ENCODE measurements at regions not wholly inside any gene's neighbourhood (a gene's known extent, or its start where the extent isn't known, plus 50 kb on each side); places are given as distances from the start of the nearest gene placed in this dataset.

GRCh38 chr21:27329255-27329851 lies 362.5 kb upstream of the ADAMTS5 start:
- Histone ChIP-seq H3K9me2 (replicated peaks; ENCODE audit: control insufficient read depth, low read length) (no peaks in the 10 kb centered on the region), H3K27me3 (ENCODE audit: control insufficient read depth, low read length) (no peaks in the 10 kb centered on the region), H4K20me1 (ENCODE audit: control insufficient read depth, insufficient read depth, low read depth, low read length) (no peaks in the 10 kb centered on the region), H3K4me2 (ENCODE audit: low read length) (no peak overlapping the region), H3K36me3 (ENCODE audit: control insufficient read depth, low read length) (no peaks in the 10 kb centered on the region), H3K9me3 (ENCODE audit: control insufficient read depth, insufficient read depth, low read length) (no peaks in the 10 kb centered on the region; the same call in 1 of the 2 replicates), H3K4me1 (ENCODE audit: control insufficient read depth, low read length) (no peaks in the 10 kb centered on the region), H3K4me3 (ENCODE audit: low read length) (no peak overlapping the region), H3K79me2 (ENCODE audit: control insufficient read depth, low read length) (no peaks in the 10 kb centered on the region), H3F3A (ENCODE audit: control insufficient read depth, insufficient read depth) (no peaks in the 10 kb centered on the region), H3K27ac (ENCODE audit: low read depth, low read length) (no peak overlapping the region)
- TF ChIP-seq EZH2phosphoT487 (IDR thresholded peaks at IDR 0.05; ENCODE audit: borderline replicate concordance, low read length) (no peak), CTCF (IDR thresholded peaks at IDR 0.05; ENCODE audit: low read depth, low read length, poor library complexity, severe bottlenecking) (no peak)

GRCh38 chr21:27326301-27326700 lies 359.4 kb upstream of the ADAMTS5 start:
- H3K27me3 ChIP-seq (ENCODE audit: control insufficient read depth, low read length) = no peaks in the 10 kb centered on the region
- no peaks in the 10 kb centered on the region for H3K4me1 ChIP-seq (ENCODE audit: control insufficient read depth, low read length)
- H3K9me3 ChIP-seq (ENCODE audit: control insufficient read depth, insufficient read depth, low read length) = no peaks in the 10 kb centered on the region
- no peaks in the 10 kb centered on the region for H3K36me3 ChIP-seq (ENCODE audit: control insufficient read depth, low read length)
- H3K4me2 ChIP-seq (ENCODE audit: low read length) = no peak overlapping the region
- H3K9me2 ChIP-seq (replicated peaks; ENCODE audit: control insufficient read depth, low read length) = no peaks in the 10 kb centered on the region
- no peak overlapping the region for H3K27ac ChIP-seq (ENCODE audit: low read depth, low read length)
- no peaks in the 10 kb centered on the region for H3F3A ChIP-seq (ENCODE audit: control insufficient read depth, insufficient read depth)
- no peak overlapping the region for H3K4me3 ChIP-seq (ENCODE audit: low read length)
- H3K79me2 ChIP-seq (ENCODE audit: control insufficient read depth, low read length) = no peaks in the 10 kb centered on the region
- H4K20me1 ChIP-seq (ENCODE audit: control insufficient read depth, insufficient read depth, low read depth, low read length) = no peaks in the 10 kb centered on the region
- TF ChIP-seq CTCF (IDR thresholded peaks at IDR 0.05; ENCODE audit: low read depth, low read length, poor library complexity, severe bottlenecking) = no peak

- no peaks in the 10 kb centered on the region for H3K27me3 ChIP-seq (ENCODE audit: control insufficient read depth, low read length)
- no peak overlapping the region for H3K27ac ChIP-seq (ENCODE audit: low read depth, low read length)
- H3K79me2 ChIP-seq (ENCODE audit: control insufficient read depth, low read length) = no peaks in the 10 kb centered on the region
These were observed 356.4 kb upstream of the ADAMTS5 start for GRCh38 chr21:27323331-27323730.

More at GRCh38 chr21:27323331-27323730, 356.4 kb upstream of the ADAMTS5 start:
- Histone ChIP-seq H3K4me2 (ENCODE audit: low read length) (no peak overlapping the region), H3K4me1 (ENCODE audit: control insufficient read depth, low read length) (no peaks in the 10 kb centered on the region), H3K4me3 (ENCODE audit: low read length) (no peak overlapping the region), H3K9me2 (replicated peaks; ENCODE audit: control insufficient read depth, low read length) (no peaks in the 10 kb centered on the region), H3K36me3 (ENCODE audit: control insufficient read depth, low read length) (no peaks in the 10 kb centered on the region), H3K9me3 (ENCODE audit: control insufficient read depth, insufficient read depth, low read length) (no peaks in the 10 kb centered on the region), H3F3A (ENCODE audit: control insufficient read depth, insufficient read depth) (no peaks in the 10 kb centered on the region), H4K20me1 (ENCODE audit: control insufficient read depth, insufficient read depth, low read depth, low read length) (no peaks in the 10 kb centered on the region)
- TF ChIP-seq CTCF (IDR thresholded peaks at IDR 0.05; ENCODE audit: low read depth, low read length, poor library complexity, severe bottlenecking) (no peak), EZH2phosphoT487 (IDR thresholded peaks at IDR 0.05; ENCODE audit: borderline replicate concordance, low read length) (no peak)
